Cardiac septum (tissue), 1 donor: ENCODE measurements at regions not wholly inside any gene's neighbourhood (a gene's known extent, or its start where the extent isn't known, plus 50 kb on each side); places are given as distances from the start of the nearest gene placed in this dataset.

Source experiments
- DNase-seq: peaks from one replicate; pipeline ENCODE4 v3.0.0-alpha.2; 2020; ENCODE audit warnings: low spot score
- intact Hi-C: fragments of 100-400 bp; cut with DNase I; formaldehyde crosslinking; loops from one replicate; pipeline ENCODE4 v1.14.0; 2022
- donor health status: DM: no; HTN: no; CAD: no.

GRCh38 chr12:115456946-115457689, 773.1 kb upstream of the TBX3 start:
- intact Hi-C loops: no loop called here
- no peak for DNase-seq

GRCh38 chr12:115455268-115455681, 771.3 kb upstream of the TBX3 start:
- intact Hi-C loops: no loop called here
- no peak for DNase-seq

- no peak for DNase-seq
- intact Hi-C loops: loop anchor here (5.0 kb wide), 2 partner anchors 299 to 771 kb away; partner anchors contain the start of gene TBX3
Measured at GRCh38 chr12:115452751-115453281, 768.8 kb upstream of the TBX3 start.

- no peak for DNase-seq
- intact Hi-C loops: loop anchor here (1.0 to 5.0 kb wide), 3 partner anchors 56 to 770 kb away; partner anchors contain the start of gene TBX3
Measured at GRCh38 chr12:115451780-115452736, 768.1 kb upstream of the TBX3 start.

- DNase-seq: no peak
- intact Hi-C loops: loop anchor here (1.0 to 5.0 kb wide), 3 partner anchors 57 to 769 kb away; partner anchors contain the start of gene TBX3
Measured at GRCh38 chr12:115451151-115451779, 767.3 kb upstream of the TBX3 start.

- DNase-seq: no peak
- intact Hi-C loops: loop anchor here (1.0 to 5.0 kb wide), 3 partner anchors 58 to 768 kb away; partner anchors contain the start of gene TBX3
Measured at GRCh38 chr12:115450710-115451109, 766.7 kb upstream of the TBX3 start.

- no peak for DNase-seq
- intact Hi-C loops: loop anchor here (5.0 kb wide), 2 partner anchors 302 to 768 kb away; partner anchors contain the start of gene TBX3
Measured at GRCh38 chr12:115450017-115450416, 766.0 kb upstream of the TBX3 start.

- intact Hi-C loops: no loop called here
- no peak for DNase-seq
Measured at GRCh38 chr12:115449526-115449925, 765.6 kb upstream of the TBX3 start.

GRCh38 chr12:115444346-115444745, 760.4 kb upstream of the TBX3 start:
- intact Hi-C loops: no loop called here
- no peak for DNase-seq

- intact Hi-C loops: no loop called here
- no peak for DNase-seq
Measured at GRCh38 chr12:115443351-115443938, 759.5 kb upstream of the TBX3 start.

GRCh38 chr12:115440438-115440837, 756.5 kb upstream of the TBX3 start:
- intact Hi-C loops: no loop called here
- peak; percentile 86 for DNase-seq

- DNase-seq: no peak
- intact Hi-C loops: loop anchor here (5.0 kb wide), 2 partner anchors 158 to 757 kb away; partner anchors contain the start of gene TBX3
Measured at GRCh38 chr12:115439008-115439601, 755.1 kb upstream of the TBX3 start.

- no peak for DNase-seq
- intact Hi-C loops: loop anchor here (5.0 kb wide), 2 partner anchors 159 to 756 kb away; partner anchors contain the start of gene TBX3
Measured at GRCh38 chr12:115438314-115438713, 754.3 kb upstream of the TBX3 start.

GRCh38 chr12:115437061-115437567, 753.1 kb upstream of the TBX3 start:
- no peak for DNase-seq
- intact Hi-C loops: loop anchor here (2.0 to 5.0 kb wide), 3 partner anchors 68 to 755 kb away; partner anchors contain the start of gene TBX3

- intact Hi-C loops: no loop called here
- no peak for DNase-seq
Measured at GRCh38 chr12:115433014-115433634, 749.1 kb upstream of the TBX3 start.

- DNase-seq: no peak
Measured at GRCh38 chr12:115430636-115431035, 746.7 kb upstream of the TBX3 start.

GRCh38 chr12:115426732-115427131, 742.8 kb upstream of the TBX3 start:
- no peak for DNase-seq
- intact Hi-C loops: no loop called here

More at GRCh38 chr12:115430636-115431035, 746.7 kb upstream of the TBX3 start:
- intact Hi-C loops: no loop called here

- intact Hi-C loops: no loop called here
- DNase-seq: no peak
Measured at GRCh38 chr12:115424003-115424402, 740.0 kb upstream of the TBX3 start.
